Adrenal gland (tissue), 9 donors: ENCODE measurements at regions not wholly inside any gene's neighbourhood (a gene's known extent, or its start where the extent isn't known, plus 50 kb on each side); places are given as distances from the start of the nearest gene placed in this dataset.

ENCODE experiments used
- DNase-seq, 7 donors: peaks; one replicate each; pipeline ENCODE4 v3.0.0-alpha.2; 2019 to 2020
- H3K27ac ChIP-seq, 5 donors: fragments of 200-600 bp; sonication (generic) in 4 of 5; 1 replicate in 3 of 5; 2 replicates in 2 of 5; pipeline versions ENCODE4 v1.5.1 to v1.8.0; 2016 to 2020; ENCODE audit warnings: mild to moderate bottlenecking in 1 of 5
- H3K27me3 ChIP-seq: fragments of 200-600 bp; 2 replicates; pipeline ENCODE4 v1.8.0; 2021
- H3K36me3 ChIP-seq, 2 donors: fragments of 200-600 bp; replicated peaks in 1 of 2; 1 replicate in 1 of 2; 2 replicates in 1 of 2; pipeline versions ENCODE4 v1.5.1 to v1.8.0; 2018 to 2022
- H3K4me1 ChIP-seq, 2 donors: fragments of 200-600 bp; replicated peaks in 1 of 2; 1 replicate in 1 of 2; 2 replicates in 1 of 2; pipeline versions ENCODE4 v1.5.1 to v1.8.0; 2018 to 2021
- H3K4me3 ChIP-seq, 4 donors: fragments of 200-600 bp; sonication (generic) in 3 of 4; one replicate each; pipeline ENCODE4 v1.5.1; 2016 to 2018
- H3K9me3 ChIP-seq, 3 donors: fragments of 200-600 bp; sonication (generic) in 1 of 3; replicated peaks in 1 of 3; 1 replicate in 2 of 3; 2 replicates in 1 of 3; pipeline versions ENCODE4 v1.5.1 to v1.8.0; 2016 to 2021
- POLR2A ChIP-seq, 2 donors: fragments of 450-650 bp; IDR thresholded peaks; one replicate each; pipeline ENCODE4 v1.6.1; 2017; ENCODE audit warnings: antibody characterized with exemption in 2 of 2, mild to moderate bottlenecking in 2 of 2, moderate library complexity in 1 of 2
- WGBS, 4 donors: extraction: QIAGEN DNeasy Blood & Tissue Kit in 2 of 4; methylation state at CpG; one replicate each; pipeline versions ENCODE4 v1.1.5 to v1.1.7; 2013 to 2017; 5-methylcytosine and 5-hydroxymethylcytosine counted together
- intact Hi-C, 2 donors: fragments of 100-400 bp; cut with DNase I; formaldehyde crosslinking; loops; one replicate each; pipeline versions ENCODE4 v1.14.1 to v1.15.0; 2022 to 2023
- TF ChIP-seq, protein P1 (sequence below), 6 experiments: fragments of 450-650 bp in 4 of 6; fragments of 200-600 bp in 2 of 6; sonication (generic) in 1 of 6; IDR thresholded peaks; 1 replicate in 5 of 6; 2 replicates in 1 of 6; pipeline versions ENCODE4 v1.5.1 to v1.8.0; 2016 to 2021; ENCODE audit warnings: antibody characterized with exemption in 6 of 6, mild to moderate bottlenecking in 2 of 6, moderate library complexity in 1 of 6
- donor health status: healthy with polysubstance abuse.
- donor health status: Bipolar disorder and iron deficiency.
- donor health status: DM: yes; HTN: yes; CAD: no.
- donor health status: DM: no; HTN: no; CAD: no.
- donor health status: DM: no; HTN: no; CAD: no.

DNA sequence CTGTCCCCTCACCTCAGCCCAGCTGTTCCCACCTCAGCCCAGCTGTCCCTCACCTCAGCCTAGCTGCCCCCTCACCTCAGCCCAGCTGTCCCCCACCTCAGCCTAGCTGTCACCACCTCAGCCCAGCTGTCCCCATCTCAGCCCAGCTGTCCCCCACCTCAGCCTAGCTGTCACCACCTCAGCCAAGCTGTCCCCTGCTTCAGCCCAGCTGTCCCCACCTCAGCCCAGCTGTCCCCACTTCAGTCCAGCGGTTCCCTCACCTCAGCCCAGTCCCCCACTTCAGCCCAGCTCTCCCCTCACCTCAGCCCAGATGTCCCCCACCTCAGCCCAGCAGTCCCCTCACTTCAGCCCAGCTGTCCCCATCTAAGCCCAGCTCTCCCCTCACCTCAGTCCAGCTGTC, 88.4 kb upstream of the CSF3R start:
- H3K9me3 ChIP-seq = no peaks in the 10 kb centered on the region
- H3K4me3 ChIP-seq = no peak overlapping the region
- H3K27ac ChIP-seq = no peak overlapping the region
- peaks cover 23% of the 10 kb centered on the region for H3K27me3 ChIP-seq
- WGBS, 4 donors = 74 to 90% (median 85%) methylated on average over 1 of the region's 1 CpG
- intact Hi-C loops = loop anchor here in 1 of 2 donors (10.0 kb wide), 1 partner anchor 864 kb away; no protein-coding TSS in a partner anchor
- no peak for TF ChIP-seq POLR2A (IDR thresholded peaks at IDR 0.05)
- TF ChIP-seq, protein P1, sequence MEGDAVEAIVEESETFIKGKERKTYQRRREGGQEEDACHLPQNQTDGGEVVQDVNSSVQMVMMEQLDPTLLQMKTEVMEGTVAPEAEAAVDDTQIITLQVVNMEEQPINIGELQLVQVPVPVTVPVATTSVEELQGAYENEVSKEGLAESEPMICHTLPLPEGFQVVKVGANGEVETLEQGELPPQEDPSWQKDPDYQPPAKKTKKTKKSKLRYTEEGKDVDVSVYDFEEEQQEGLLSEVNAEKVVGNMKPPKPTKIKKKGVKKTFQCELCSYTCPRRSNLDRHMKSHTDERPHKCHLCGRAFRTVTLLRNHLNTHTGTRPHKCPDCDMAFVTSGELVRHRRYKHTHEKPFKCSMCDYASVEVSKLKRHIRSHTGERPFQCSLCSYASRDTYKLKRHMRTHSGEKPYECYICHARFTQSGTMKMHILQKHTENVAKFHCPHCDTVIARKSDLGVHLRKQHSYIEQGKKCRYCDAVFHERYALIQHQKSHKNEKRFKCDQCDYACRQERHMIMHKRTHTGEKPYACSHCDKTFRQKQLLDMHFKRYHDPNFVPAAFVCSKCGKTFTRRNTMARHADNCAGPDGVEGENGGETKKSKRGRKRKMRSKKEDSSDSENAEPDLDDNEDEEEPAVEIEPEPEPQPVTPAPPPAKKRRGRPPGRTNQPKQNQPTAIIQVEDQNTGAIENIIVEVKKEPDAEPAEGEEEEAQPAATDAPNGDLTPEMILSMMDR (IDR thresholded peaks at IDR 0.05) = no peak
- no peak for DNase-seq
- no peaks in the 10 kb centered on the region for H3K36me3 ChIP-seq
- no peaks in the 10 kb centered on the region for H3K4me1 ChIP-seq

DNA sequence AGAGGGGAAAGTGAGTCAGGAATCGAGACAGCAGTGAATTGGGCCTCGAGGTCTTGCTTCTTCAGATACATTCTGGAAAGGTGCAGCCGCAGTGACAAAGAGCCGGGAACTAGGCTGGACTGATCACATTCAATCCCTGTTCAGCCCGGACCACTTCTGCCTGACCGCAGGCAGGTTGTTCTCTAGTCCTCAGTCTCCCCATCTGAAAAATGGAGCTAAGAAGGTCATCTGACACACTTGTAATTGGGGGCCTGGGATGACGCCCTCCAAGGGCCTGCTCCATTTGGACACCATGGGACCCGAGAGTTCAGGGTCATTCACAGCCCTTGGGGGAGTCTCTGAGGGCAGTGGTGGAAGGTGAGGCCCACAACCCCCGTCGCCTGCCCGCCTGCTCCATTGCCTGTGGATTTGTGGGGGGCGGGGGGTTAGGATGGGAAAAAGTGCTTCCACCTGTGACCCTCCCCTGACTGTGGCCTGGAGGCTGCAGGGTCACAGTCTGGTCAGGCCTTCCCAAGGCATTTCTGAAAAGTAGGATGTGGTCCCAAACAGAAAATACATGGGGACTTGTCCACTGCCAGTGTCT, 87.9 kb upstream of the CSF3R start:
- intact Hi-C loops = loop anchor here in 1 of 2 donors (10.0 kb wide), 1 partner anchor 864 kb away; no protein-coding TSS in a partner anchor
- TF ChIP-seq POLR2A (IDR thresholded peaks at IDR 0.05) = no peak
- TF ChIP-seq, protein P1 (IDR thresholded peaks at IDR 0.05) = no peak
- peaks cover 19% of the 10 kb centered on the region for H3K27me3 ChIP-seq
- no peak overlapping the region for H3K27ac ChIP-seq
- no peaks in the 10 kb centered on the region for H3K36me3 ChIP-seq
- DNase-seq = no peak
- WGBS, 4 donors = 83 to 92% (median 89%) methylated on average over 6 to 12 of the region's 12 CpGs
- H3K9me3 ChIP-seq = no peaks in the 10 kb centered on the region
- no peaks in the 10 kb centered on the region for H3K4me1 ChIP-seq
- H3K4me3 ChIP-seq = no peak overlapping the region

DNA sequence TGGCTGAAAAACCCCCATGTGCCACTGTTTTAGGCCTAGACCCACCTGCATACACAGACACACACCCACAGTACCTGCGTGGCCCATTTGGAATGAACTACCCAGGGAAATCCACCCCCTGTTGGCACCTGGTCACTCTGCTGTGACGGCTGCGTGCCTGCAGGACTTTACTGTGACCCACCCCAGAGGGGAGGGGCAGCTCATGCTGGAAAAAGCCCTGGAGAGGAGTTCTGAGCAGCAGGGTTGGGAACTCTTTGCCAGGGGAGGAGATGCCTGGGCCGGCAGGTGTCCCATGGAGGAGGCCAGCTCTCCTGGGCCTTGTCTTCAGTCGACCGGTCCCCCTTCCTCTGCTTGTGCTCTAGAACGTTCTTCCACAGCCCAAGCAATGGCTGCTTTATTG, 87.3 kb upstream of the CSF3R start:
- Histone ChIP-seq H3K36me3 (no peaks in the 10 kb centered on the region), H3K27ac (no peak overlapping the region), H3K4me1 (no peaks in the 10 kb centered on the region), H3K4me3 (no peak overlapping the region), H3K9me3 (no peaks in the 10 kb centered on the region), H3K27me3 (peaks cover 18% of the 10 kb centered on the region)
- WGBS, 4 donors = 68 to 81% (median 73%) methylated on average over 7 of the region's 7 CpGs
- no peak for DNase-seq
- TF ChIP-seq, protein P1 (IDR thresholded peaks at IDR 0.05) = no peak
- no peak for TF ChIP-seq POLR2A (IDR thresholded peaks at IDR 0.05)
- intact Hi-C loops = loop anchor here in 1 of 2 donors (10.0 kb wide), 1 partner anchor 865 kb away; no protein-coding TSS in a partner anchor

DNA sequence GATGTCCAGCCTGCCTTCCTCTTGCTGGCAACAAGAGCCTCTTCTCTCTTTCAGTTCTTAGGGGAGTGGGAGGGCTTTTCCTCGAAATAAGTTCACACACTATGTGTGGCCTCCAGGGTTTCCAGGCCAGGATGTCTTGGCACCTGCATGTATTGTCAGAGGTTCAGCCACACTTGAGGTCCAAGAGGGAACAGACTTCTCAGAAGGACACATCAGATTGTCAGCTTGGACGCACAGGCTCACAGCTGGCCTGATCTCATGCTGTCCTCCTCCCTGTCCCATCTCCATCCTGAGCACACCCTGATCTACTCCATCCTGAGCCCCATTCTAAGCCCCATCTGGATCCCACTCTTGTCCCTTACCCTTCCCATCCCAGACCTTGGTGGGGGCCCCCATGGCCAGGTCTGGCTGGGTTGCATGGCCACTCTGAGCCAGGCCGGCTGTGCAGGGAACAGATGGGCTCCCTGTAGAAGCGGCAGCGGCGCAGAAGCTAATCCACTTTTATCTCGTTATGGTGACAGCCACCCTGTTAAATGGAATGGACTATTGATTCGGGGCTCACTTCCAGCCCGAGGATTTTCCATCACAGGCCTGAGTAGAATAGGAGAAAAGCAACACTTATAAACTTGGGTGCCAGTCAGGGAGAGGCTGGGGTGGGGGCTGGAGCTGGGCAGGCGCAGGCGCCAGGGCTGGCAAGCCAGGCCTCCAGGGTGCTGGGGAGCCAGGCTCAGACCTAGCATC, 85.1 kb upstream of the CSF3R start:
- H3K9me3 ChIP-seq = no peaks in the 10 kb centered on the region
- intact Hi-C loops = no loop called here
- no peaks in the 10 kb centered on the region for H3K27me3 ChIP-seq
- no peaks in the 10 kb centered on the region for H3K4me1 ChIP-seq
- DNase-seq = no peak
- H3K36me3 ChIP-seq = no peaks in the 10 kb centered on the region
- H3K4me3 ChIP-seq = no peak overlapping the region
- no peak overlapping the region for H3K27ac ChIP-seq
- TF ChIP-seq, protein P1 (IDR thresholded peaks at IDR 0.05) = no peak
- no peak for TF ChIP-seq POLR2A (IDR thresholded peaks at IDR 0.05)
- WGBS, 4 donors = 66 to 86% (median 75%) methylated on average over 11 of the region's 11 CpGs
